Panc1 (cell line): ENCODE measurements at regions not wholly inside any gene's neighbourhood (a gene's known extent, or its start where the extent isn't known, plus 50 kb on each side); places are given as distances from the start of the nearest gene placed in this dataset.

Experiments used
- ATAC-seq: fragments of 200-7000 bp; cut with Tn5 transposase; 2 replicates; pipeline ENCODE4 v1.9.1; 2020; ENCODE audit warnings: mild to moderate bottlenecking, moderate library complexity
- BruUV-seq: library from RNA; stranded (reverse); fragments of 400-500 nt; replicated peaks from 2 replicates; lab custom pipeline; 2021; lab: Mats Ljungman, UMichigan
- CTCF ChIA-PET: fragments of 300-600 bp; sonication (Branson Sonifier 250); formaldehyde crosslinking; loops from one replicate; lab custom pipeline; 2022; ENCODE audit warnings: antibody characterized with exemption; lab: Charles Lee
- POLR2A ChIA-PET: fragments of 300-600 bp; sonication (Branson Sonifier 250); formaldehyde crosslinking; loops from one replicate; lab custom pipeline; 2022; ENCODE audit warnings: antibody characterized with exemption; lab: Charles Lee
- DNase-seq: peaks from one replicate; pipeline ENCODE4 v3.0.0-alpha.2; 2010; ENCODE audit warnings: low read depth, low spot score
- H3K27ac ChIP-seq: 2 replicates; pipeline ENCODE4 v1.5.1; 2011; ENCODE audit warnings: mild to moderate bottlenecking, low read length, inconsistent platforms
- H3K27me3 ChIP-seq: fragments of 200-500 bp; sonication (Bioruptor generic); 2 replicates; pipeline ENCODE4 v1.6.0; 2014; ENCODE audit warnings: low read length, inconsistent platforms; ENCODE audit not compliant: control insufficient read depth, insufficient read depth
- H3K36me3 ChIP-seq: fragments of 200-500 bp; sonication (Bioruptor generic); 2 replicates; pipeline ENCODE4 v1.5.1; 2014; ENCODE audit warnings: inconsistent platforms, mild to moderate bottlenecking, low read length, moderate library complexity; ENCODE audit not compliant: control insufficient read depth, insufficient read depth
- H3K4me1 ChIP-seq: 2 replicates; pipeline ENCODE4 v1.5.1; 2011; ENCODE audit warnings: inconsistent platforms, mild to moderate bottlenecking, low read length, moderate library complexity; ENCODE audit not compliant: control insufficient read depth, insufficient read depth
- H3K4me3 ChIP-seq, 2 experiments: 2 replicates each; pipeline ENCODE4 v1.5.1; 2011 to 2012; ENCODE audit warnings: low read depth in 2 of 2, low read length in 2 of 2, mild to moderate bottlenecking in 2 of 2, inconsistent platforms in 1 of 2, moderate library complexity in 1 of 2
- H3K9me3 ChIP-seq: fragments of 200-500 bp; sonication (Bioruptor generic); 2 replicates; pipeline ENCODE4 v1.5.1; 2014; ENCODE audit warnings: low read depth, mild to moderate bottlenecking, inconsistent platforms, low read length, moderate library complexity; ENCODE audit not compliant: control insufficient read depth, insufficient read depth
- POLR2AphosphoS5 ChIP-seq: IDR thresholded peaks from 2 replicates; pipeline ENCODE4 v1.6.1; 2012; ENCODE audit warnings: mild to moderate bottlenecking, low read depth, low read length, moderate library complexity
- SIN3A ChIP-seq: IDR thresholded peaks from 2 replicates; pipeline ENCODE4 v1.6.1; 2012; ENCODE audit warnings: low read depth, mild to moderate bottlenecking, low read length, moderate library complexity, borderline replicate concordance; ENCODE audit not compliant: insufficient read depth
- TCF7L2 ChIP-seq: IDR thresholded peaks from 2 replicates; pipeline ENCODE4 v1.6.1; 2011; ENCODE audit warnings: mild to moderate bottlenecking, low read depth, low read length, inconsistent platforms
- in situ Hi-C: cut with HindIII; loops from 2 replicates; pipeline ENCODE4 v1.10.0; 2016; ENCODE audit warnings: low sequenced_read_pairs, low pct_unique_long_range_greater_than_20kb
- intact Hi-C: fragments of 100-400 bp; cut with micrococcal nuclease; formaldehyde crosslinking; loops from one replicate; pipeline ENCODE4 v1.10.0; 2022; ENCODE audit not compliant: unreplicated experiment
- TF ChIP-seq, protein P1 (sequence below): fragments of 450-650 bp; IDR thresholded peaks from 2 replicates; pipeline ENCODE4 v1.5.1; 2017; ENCODE audit warnings: mild to moderate bottlenecking
- TF ChIP-seq, protein P2 (sequence below), 2 experiments: IDR thresholded peaks; 2 replicates each; pipeline ENCODE4 v1.6.1; 2011 to 2012; ENCODE audit warnings: low read depth in 2 of 2, control low read depth in 1 of 2, low read length in 1 of 2, mild to moderate bottlenecking in 1 of 2, moderate library complexity in 1 of 2; ENCODE audit not compliant: insufficient read depth in 1 of 2

DNA sequence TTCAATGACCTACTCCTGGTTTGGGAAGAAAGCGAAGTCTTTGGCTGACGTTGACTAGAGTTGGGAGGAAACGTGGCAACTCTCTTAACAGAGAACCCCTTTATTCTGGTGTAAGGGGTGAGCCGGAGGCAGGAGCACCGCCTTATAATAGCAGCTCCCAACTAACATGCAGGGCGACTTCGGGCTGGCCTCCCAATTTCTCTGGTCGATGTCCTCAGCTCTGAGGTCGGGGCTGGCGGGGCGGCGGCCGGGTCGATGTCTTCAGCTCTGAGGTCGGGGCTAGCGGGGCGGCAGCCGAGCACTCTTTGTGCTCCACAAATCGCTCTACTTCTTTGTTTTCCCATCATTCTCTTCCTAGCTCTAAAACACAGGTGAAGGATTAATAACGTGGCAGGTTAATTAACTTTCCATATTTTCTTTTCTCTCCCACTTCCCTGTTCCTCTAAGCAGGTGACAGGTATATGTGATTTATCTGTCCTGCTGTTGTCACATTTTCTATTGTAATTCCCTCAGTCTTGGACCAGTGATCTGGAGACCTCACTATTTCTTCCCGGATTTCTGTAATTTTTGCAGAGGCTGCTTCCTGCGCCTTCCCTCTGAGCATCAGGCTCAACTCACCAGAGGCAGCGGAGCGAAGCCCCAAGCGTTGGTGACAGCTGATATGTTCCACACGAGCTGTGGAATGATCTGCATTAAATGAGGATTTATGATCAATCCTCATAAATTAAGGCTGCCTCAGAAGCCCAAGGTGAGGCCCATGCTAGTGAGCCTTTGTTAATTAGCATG lies 64.3 kb downstream of the ACKR3 start:
- CTCF ChIA-PET, result no interaction called here
- Histone ChIP-seq H3K27me3 (peaks cover 7% of the 10 kb centered on the region; the same call in 1 of the 2 replicates), H3K9me3 (no peaks in the 10 kb centered on the region), H3K36me3 (no peaks in the 10 kb centered on the region), H3K27ac (no peak overlapping the region), H3K4me3 (no peak overlapping the region), H3K4me1 (no peaks in the 10 kb centered on the region)
- POLR2A ChIA-PET, result no interaction called here
- TF ChIP-seq SIN3A (no peak), POLR2AphosphoS5 (no peak), TCF7L2 (no peak)
- TF ChIP-seq, protein P1, sequence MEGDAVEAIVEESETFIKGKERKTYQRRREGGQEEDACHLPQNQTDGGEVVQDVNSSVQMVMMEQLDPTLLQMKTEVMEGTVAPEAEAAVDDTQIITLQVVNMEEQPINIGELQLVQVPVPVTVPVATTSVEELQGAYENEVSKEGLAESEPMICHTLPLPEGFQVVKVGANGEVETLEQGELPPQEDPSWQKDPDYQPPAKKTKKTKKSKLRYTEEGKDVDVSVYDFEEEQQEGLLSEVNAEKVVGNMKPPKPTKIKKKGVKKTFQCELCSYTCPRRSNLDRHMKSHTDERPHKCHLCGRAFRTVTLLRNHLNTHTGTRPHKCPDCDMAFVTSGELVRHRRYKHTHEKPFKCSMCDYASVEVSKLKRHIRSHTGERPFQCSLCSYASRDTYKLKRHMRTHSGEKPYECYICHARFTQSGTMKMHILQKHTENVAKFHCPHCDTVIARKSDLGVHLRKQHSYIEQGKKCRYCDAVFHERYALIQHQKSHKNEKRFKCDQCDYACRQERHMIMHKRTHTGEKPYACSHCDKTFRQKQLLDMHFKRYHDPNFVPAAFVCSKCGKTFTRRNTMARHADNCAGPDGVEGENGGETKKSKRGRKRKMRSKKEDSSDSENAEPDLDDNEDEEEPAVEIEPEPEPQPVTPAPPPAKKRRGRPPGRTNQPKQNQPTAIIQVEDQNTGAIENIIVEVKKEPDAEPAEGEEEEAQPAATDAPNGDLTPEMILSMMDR, result no peak
- TF ChIP-seq, protein P2, sequence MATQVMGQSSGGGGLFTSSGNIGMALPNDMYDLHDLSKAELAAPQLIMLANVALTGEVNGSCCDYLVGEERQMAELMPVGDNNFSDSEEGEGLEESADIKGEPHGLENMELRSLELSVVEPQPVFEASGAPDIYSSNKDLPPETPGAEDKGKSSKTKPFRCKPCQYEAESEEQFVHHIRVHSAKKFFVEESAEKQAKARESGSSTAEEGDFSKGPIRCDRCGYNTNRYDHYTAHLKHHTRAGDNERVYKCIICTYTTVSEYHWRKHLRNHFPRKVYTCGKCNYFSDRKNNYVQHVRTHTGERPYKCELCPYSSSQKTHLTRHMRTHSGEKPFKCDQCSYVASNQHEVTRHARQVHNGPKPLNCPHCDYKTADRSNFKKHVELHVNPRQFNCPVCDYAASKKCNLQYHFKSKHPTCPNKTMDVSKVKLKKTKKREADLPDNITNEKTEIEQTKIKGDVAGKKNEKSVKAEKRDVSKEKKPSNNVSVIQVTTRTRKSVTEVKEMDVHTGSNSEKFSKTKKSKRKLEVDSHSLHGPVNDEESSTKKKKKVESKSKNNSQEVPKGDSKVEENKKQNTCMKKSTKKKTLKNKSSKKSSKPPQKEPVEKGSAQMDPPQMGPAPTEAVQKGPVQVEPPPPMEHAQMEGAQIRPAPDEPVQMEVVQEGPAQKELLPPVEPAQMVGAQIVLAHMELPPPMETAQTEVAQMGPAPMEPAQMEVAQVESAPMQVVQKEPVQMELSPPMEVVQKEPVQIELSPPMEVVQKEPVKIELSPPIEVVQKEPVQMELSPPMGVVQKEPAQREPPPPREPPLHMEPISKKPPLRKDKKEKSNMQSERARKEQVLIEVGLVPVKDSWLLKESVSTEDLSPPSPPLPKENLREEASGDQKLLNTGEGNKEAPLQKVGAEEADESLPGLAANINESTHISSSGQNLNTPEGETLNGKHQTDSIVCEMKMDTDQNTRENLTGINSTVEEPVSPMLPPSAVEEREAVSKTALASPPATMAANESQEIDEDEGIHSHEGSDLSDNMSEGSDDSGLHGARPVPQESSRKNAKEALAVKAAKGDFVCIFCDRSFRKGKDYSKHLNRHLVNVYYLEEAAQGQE (IDR thresholded peaks at IDR 0.05; ENCODE audit: insufficient read depth in 1 of 2, low read depth in 2 of 2, low read length in 1 of 2), result no peak
- ATAC-seq, result no peak
- in situ Hi-C loops (no loop called here), intact Hi-C loops (no loop called here)
- DNase-seq, result no peak
- BruUV-seq, result no TSS peak

DNA sequence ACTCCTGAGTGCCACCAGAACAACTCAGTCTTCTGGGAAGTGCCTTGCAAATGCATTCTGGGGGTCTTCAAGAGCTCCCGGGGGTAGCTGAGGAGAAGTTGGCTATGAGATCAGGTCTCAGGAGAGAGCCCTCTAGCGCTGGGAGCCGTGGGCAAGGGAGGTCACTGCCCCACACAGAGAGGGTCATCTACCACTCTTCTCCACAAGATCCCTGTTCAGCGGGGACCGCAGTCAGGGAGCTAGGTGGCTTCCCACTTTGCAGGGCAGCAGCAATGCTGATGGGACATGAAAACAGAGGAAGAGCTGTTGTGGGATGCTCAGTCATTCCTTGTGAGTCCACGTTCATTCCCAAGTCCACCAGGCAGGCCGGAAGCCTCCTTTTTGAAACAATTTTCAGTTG lies 66.6 kb downstream of the ACKR3 start:
- no peak for TF ChIP-seq SIN3A
- no peak for TF ChIP-seq POLR2AphosphoS5
- TF ChIP-seq, protein P1, result no peak
- no peak for TF ChIP-seq TCF7L2
- TF ChIP-seq, protein P2 (IDR thresholded peaks at IDR 0.05; ENCODE audit: insufficient read depth in 1 of 2, low read depth in 2 of 2, low read length in 1 of 2), result no peak
- no peaks in the 10 kb centered on the region for H3K4me1 ChIP-seq
- H3K27ac ChIP-seq, result no peak overlapping the region
- no TSS peak for BruUV-seq
- ATAC-seq (no peak), DNase-seq (no peak)
- no peaks in the 10 kb centered on the region for H3K36me3 ChIP-seq
- intact Hi-C loops (no loop called here), in situ Hi-C loops (no loop called here)
- H3K9me3 ChIP-seq, result no peaks in the 10 kb centered on the region
- POLR2A ChIA-PET, result no interaction called here
- H3K4me3 ChIP-seq, result no peak overlapping the region
- H3K27me3 ChIP-seq, result peaks cover 3% of the 10 kb centered on the region; the same call in 1 of the 2 replicates
- CTCF ChIA-PET, result no interaction called here
